H1 (cell line): ENCODE measurements at regions not wholly inside any gene's neighbourhood (a gene's known extent, or its start where the extent isn't known, plus 50 kb on each side); places are given as distances from the start of the nearest gene placed in this dataset.

Source experiments
- ASH2L ChIP-seq: fragments of 200-600, 300-600 bp; sonication (generic); IDR thresholded peaks from one replicate; pipeline ENCODE4 v1.7.1; 2017; ENCODE audit warnings: low read length
- CEBPB ChIP-seq: IDR thresholded peaks from 2 replicates; pipeline ENCODE4 v1.6.1; 2012; ENCODE audit warnings: low read depth, low read length
- CHD1 ChIP-seq: IDR thresholded peaks from 2 replicates; pipeline ENCODE4 v1.6.1; 2012; ENCODE audit warnings: low read depth, low read length, improper control_type of control experiment
- EP300 ChIP-seq, 2 experiments: IDR thresholded peaks; 1 replicate in 1 of 2; 2 replicates in 1 of 2; pipeline ENCODE4 v1.6.1; 2011 to 2012; ENCODE audit warnings: low read depth in 2 of 2, low read length in 2 of 2, mild to moderate bottlenecking in 2 of 2, borderline replicate concordance in 1 of 2, inconsistent platforms in 1 of 2, moderate library complexity in 1 of 2
- EZH2 ChIP-seq: fragments of 200-600 bp; sonication (generic); IDR thresholded peaks from 2 replicates; pipeline ENCODE4 v1.7.1; 2012; ENCODE audit warnings: low read depth, mild to moderate bottlenecking, moderate library complexity, low read length, inconsistent platforms; ENCODE audit not compliant: severe bottlenecking
- HDAC2 ChIP-seq, 2 experiments: fragments of 300-600 bp in 1 of 2; sonication (generic) in 1 of 2; IDR thresholded peaks; 2 replicates each; pipeline ENCODE4 v1.6.1; 2011 to 2012; ENCODE audit warnings: low read depth in 2 of 2, low read length in 2 of 2, mild to moderate bottlenecking in 2 of 2, moderate library complexity in 2 of 2, borderline replicate concordance in 1 of 2, inconsistent platforms in 1 of 2
- POLR2A ChIP-seq, 2 experiments: IDR thresholded peaks; 1 replicate in 1 of 2; 2 replicates in 1 of 2; pipeline ENCODE4 v1.6.1; 2011; ENCODE audit warnings: low read depth in 2 of 2, low read length in 2 of 2, mild to moderate bottlenecking in 2 of 2; ENCODE audit errors: control extremely low read depth in 1 of 2
- SIN3A ChIP-seq, 2 experiments: IDR thresholded peaks in 1 of 2; conservative IDR thresholded peaks in 1 of 2; 2 replicates each; pipeline ENCODE4 v1.6.1; 2011 to 2012; ENCODE audit warnings: low read length in 2 of 2, improper control_type of control experiment in 1 of 2, low read depth in 1 of 2, mild to moderate bottlenecking in 1 of 2
- TCF12 ChIP-seq: IDR thresholded peaks from 2 replicates; pipeline ENCODE4 v1.6.1; 2011; ENCODE audit warnings: low read depth, mild to moderate bottlenecking, low read length
- YY1 ChIP-seq: IDR thresholded peaks from 2 replicates; pipeline ENCODE4 v1.6.1; 2011; ENCODE audit warnings: low read depth, mild to moderate bottlenecking, low read length
- ZNF274 ChIP-seq: IDR thresholded peaks from 2 replicates; pipeline ENCODE4 v1.7.0; 2012; ENCODE audit warnings: low read length, borderline replicate concordance; ENCODE audit errors: extremely low read depth
- TF ChIP-seq, protein P1 (sequence below), 3 experiments: IDR thresholded peaks; 1 replicate in 2 of 3; 2 replicates in 1 of 3; pipeline versions ENCODE4 v1.5.1 to v1.6.1; 2011; ENCODE audit warnings: low read length in 3 of 3, mild to moderate bottlenecking in 3 of 3, inconsistent platforms in 2 of 3, low read depth in 1 of 3, moderate library complexity in 1 of 3; ENCODE audit not compliant: insufficient read depth in 1 of 3; ENCODE audit errors: control extremely low read depth in 1 of 3

DNA sequence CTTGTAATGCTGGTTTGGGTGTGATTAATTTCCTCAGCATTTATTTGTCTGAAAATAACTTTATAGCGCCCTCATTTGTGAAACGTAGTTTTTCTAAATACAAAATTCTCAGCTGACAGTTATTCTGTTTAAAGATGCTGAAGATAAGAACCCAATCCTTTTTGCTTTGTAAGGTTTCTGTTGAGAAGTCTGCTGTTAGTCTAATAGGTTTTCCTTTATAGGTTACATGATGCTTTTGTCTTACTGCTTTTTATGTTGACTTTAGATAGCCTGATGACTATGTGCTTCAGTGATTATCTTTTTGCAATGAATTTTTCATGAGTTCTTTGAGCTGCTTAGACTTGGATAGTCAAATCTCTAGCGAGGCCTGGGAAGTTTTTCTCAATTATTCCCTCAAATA lies 168.6 kb upstream of the PDE3A start:
- TF ChIP-seq YY1 (no peak), POLR2A (IDR thresholded peaks at IDR 0.05; ENCODE audit: control extremely low read depth in 1 of 2, low read depth in 2 of 2, low read length in 2 of 2) (no peak), ASH2L (no peak), CEBPB (no peak), HDAC2 (IDR thresholded peaks at IDR 0.05; ENCODE audit: borderline replicate concordance in 1 of 2, low read depth in 2 of 2, low read length in 2 of 2) (no peak), EZH2 (no peak), TCF12 (no peak), SIN3A (conservative IDR thresholded peaks at IDR 0.05 in 1 of 2, IDR thresholded peaks at IDR 0.05 in 1 of 2; ENCODE audit: low read depth in 1 of 2, low read length in 2 of 2) (no peak), EP300 (IDR thresholded peaks at IDR 0.05; ENCODE audit: borderline replicate concordance in 1 of 2, low read depth in 2 of 2, low read length in 2 of 2) (no peak), ZNF274 (no peak), CHD1 (no peak)
- TF ChIP-seq, protein P1, sequence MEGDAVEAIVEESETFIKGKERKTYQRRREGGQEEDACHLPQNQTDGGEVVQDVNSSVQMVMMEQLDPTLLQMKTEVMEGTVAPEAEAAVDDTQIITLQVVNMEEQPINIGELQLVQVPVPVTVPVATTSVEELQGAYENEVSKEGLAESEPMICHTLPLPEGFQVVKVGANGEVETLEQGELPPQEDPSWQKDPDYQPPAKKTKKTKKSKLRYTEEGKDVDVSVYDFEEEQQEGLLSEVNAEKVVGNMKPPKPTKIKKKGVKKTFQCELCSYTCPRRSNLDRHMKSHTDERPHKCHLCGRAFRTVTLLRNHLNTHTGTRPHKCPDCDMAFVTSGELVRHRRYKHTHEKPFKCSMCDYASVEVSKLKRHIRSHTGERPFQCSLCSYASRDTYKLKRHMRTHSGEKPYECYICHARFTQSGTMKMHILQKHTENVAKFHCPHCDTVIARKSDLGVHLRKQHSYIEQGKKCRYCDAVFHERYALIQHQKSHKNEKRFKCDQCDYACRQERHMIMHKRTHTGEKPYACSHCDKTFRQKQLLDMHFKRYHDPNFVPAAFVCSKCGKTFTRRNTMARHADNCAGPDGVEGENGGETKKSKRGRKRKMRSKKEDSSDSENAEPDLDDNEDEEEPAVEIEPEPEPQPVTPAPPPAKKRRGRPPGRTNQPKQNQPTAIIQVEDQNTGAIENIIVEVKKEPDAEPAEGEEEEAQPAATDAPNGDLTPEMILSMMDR (IDR thresholded peaks at IDR 0.05; ENCODE audit: control extremely low read depth in 1 of 3, insufficient read depth in 1 of 3, low read depth in 1 of 3, low read length in 3 of 3) = no peak
